Bone marrow (tissue), 2 donors: ENCODE measurements at regions not wholly inside any gene's neighbourhood (a gene's known extent, or its start where the extent isn't known, plus 50 kb on each side); places are given as distances from the start of the nearest gene placed in this dataset.

Experiments
- DNase-seq, 2 donors: peaks; one replicate each; lab custom pipeline; 2025; lab: John Stamatoyannopoulos, UW

- no peak for DNase-seq
Observed at GRCh38 chr2:19784456-19784855, 117.3 kb downstream of the TTC32 start.

- no peak for DNase-seq
Observed at GRCh38 chr2:19783935-19784334, 117.8 kb downstream of the TTC32 start.

GRCh38 chr2:19776941-19777514 is 124.8 kb downstream of the TTC32 start:
- no peak for DNase-seq

- no peak for DNase-seq
Observed at GRCh38 chr2:19775838-19776237, 125.9 kb downstream of the TTC32 start.

GRCh38 chr2:19775315-19775714 is 126.5 kb downstream of the TTC32 start:
- DNase-seq, result no peak

GRCh38 chr2:19774805-19775176 is 127.0 kb downstream of the TTC32 start:
- no peak for DNase-seq

- DNase-seq, result no peak
Observed at GRCh38 chr2:19772981-19773380, 128.8 kb downstream of the TTC32 start.

- DNase-seq, result no peak
Observed at GRCh38 chr2:19769513-19769912, 132.3 kb downstream of the TTC32 start.

- no peak for DNase-seq
Observed at GRCh38 chr2:19767899-19768298, 133.9 kb downstream of the TTC32 start.

- DNase-seq, result no peak
Observed at GRCh38 chr2:19764998-19765397, 136.8 kb downstream of the TTC32 start.

GRCh38 chr2:19763731-19764130 is 138.1 kb downstream of the TTC32 start:
- DNase-seq, result no peak

GRCh38 chr2:19762959-19763605 is 138.7 kb downstream of the TTC32 start:
- DNase-seq, result no peak

GRCh38 chr2:19762142-19762541 is 139.6 kb downstream of the TTC32 start:
- DNase-seq, result no peak

- no peak for DNase-seq
Observed at GRCh38 chr2:19759880-19760279, 141.9 kb downstream of the TTC32 start.

- no peak for DNase-seq
Observed at GRCh38 chr2:19758658-19759057, 143.1 kb downstream of the TTC32 start.

- no peak for DNase-seq
Observed at GRCh38 chr2:19757586-19757985, 144.2 kb downstream of the TTC32 start.

- DNase-seq, result no peak
Observed at GRCh38 chr2:19754907-19755306, 146.9 kb downstream of the TTC32 start.

- no peak for DNase-seq
Observed at GRCh38 chr2:19753818-19754217, 148.0 kb downstream of the TTC32 start.

- no peak for DNase-seq
Observed at GRCh38 chr2:19753314-19753713, 148.5 kb downstream of the TTC32 start.

- no peak for DNase-seq
Observed at GRCh38 chr2:19752500-19752899, 149.3 kb downstream of the TTC32 start.

GRCh38 chr2:19751631-19752030 is 150.2 kb downstream of the TTC32 start:
- no peak for DNase-seq

GRCh38 chr2:19750136-19750535 is 151.6 kb downstream of the TTC32 start:
- DNase-seq, result no peak

GRCh38 chr2:19749507-19749836 is 152.3 kb downstream of the TTC32 start:
- no peak for DNase-seq
